ENCODE measurements at regions not wholly inside any gene's neighbourhood (a gene's known extent, or its start where the extent isn't known, plus 50 kb on each side); places are given as distances from the start of the nearest gene placed in this dataset.
A peak's percentile ranks its signal among the peaks of the same experiment; 100 is the strongest.

GRCh38 chr11:112597286-112597790, 336.7 kb upstream of the PLET1 start:
- DNase-seq: no peak

GRCh38 chr11:112599265-112599664, 338.6 kb upstream of the PLET1 start:
- DNase-seq: no peak

- no peak for DNase-seq
Observed at GRCh38 chr11:112599856-112600533, 339.3 kb upstream of the PLET1 start.

GRCh38 chr11:112605093-112605666, 344.5 kb upstream of the PLET1 start:
- DNase-seq: no peak

- no peak for DNase-seq
Observed at GRCh38 chr11:112606656-112607055, 346.0 kb upstream of the PLET1 start.

- DNase-seq: peak; percentile 17
Observed at GRCh38 chr11:112608509-112608908, 347.8 kb upstream of the PLET1 start.

GRCh38 chr11:112610494-112610893, 349.8 kb upstream of the PLET1 start:
- DNase-seq: peak; percentile 57

- peak; percentile 100 for DNase-seq
Observed at GRCh38 chr11:112610996-112611750, 350.0 kb upstream of the NCAM1 start.

GRCh38 chr11:112611771-112612170, 349.4 kb upstream of the NCAM1 start:
- no peak for DNase-seq

GRCh38 chr11:112612250-112612849, 348.9 kb upstream of the NCAM1 start:
- no peak for DNase-seq

GRCh38 chr11:112613051-112613972, 347.9 kb upstream of the NCAM1 start:
- peak; percentile 36 for DNase-seq

GRCh38 chr11:112614605-112615004, 346.6 kb upstream of the NCAM1 start:
- DNase-seq: no peak

GRCh38 chr11:112615238-112615637, 346.0 kb upstream of the NCAM1 start:
- DNase-seq: no peak

- no peak for DNase-seq
Observed at GRCh38 chr11:112615891-112616290, 345.3 kb upstream of the NCAM1 start.

GRCh38 chr11:112616327-112617097, 344.7 kb upstream of the NCAM1 start:
- no peak for DNase-seq

GRCh38 chr11:112617098-112617425, 344.2 kb upstream of the NCAM1 start:
- DNase-seq: no peak

- DNase-seq: no peak
Observed at GRCh38 chr11:112617977-112618826, 343.0 kb upstream of the NCAM1 start.

- DNase-seq: no peak
Observed at GRCh38 chr11:112619106-112619505, 342.1 kb upstream of the NCAM1 start.

GRCh38 chr11:112620621-112621394, 340.4 kb upstream of the NCAM1 start:
- no peak for DNase-seq

GRCh38 chr11:112623057-112623456, 338.2 kb upstream of the NCAM1 start:
- DNase-seq: no peak
